ENCODE measurements at regions not wholly inside any gene's neighbourhood (a gene's known extent, or its start where the extent isn't known, plus 50 kb on each side); places are given as distances from the start of the nearest gene placed in this dataset. TPM values are rescaled to one million over a fixed set of nuclear protein-coding genes. Genes with fewer than 3 reads are reported as not detected.

DNA sequence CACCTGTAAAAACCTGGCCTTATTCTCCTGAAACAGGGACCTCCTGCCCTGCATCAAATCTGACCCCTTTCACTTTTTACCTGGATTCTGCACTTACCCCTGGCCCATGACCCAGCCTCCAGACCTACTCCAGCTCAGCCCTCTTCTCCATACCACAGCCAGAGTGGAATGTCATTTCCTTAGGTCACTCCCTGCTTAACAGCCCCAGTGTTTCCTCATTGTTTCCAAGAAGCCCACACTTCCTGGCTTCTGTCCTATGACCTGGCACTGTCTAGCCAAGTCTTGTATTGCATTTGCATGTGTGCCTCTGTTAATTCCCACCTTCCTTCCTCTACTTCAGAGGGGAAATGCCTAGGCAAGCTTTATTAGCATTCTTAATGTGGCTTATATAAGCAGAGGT lies 51.4 kb upstream of the TRIB2 start:
- H3K4me3 Mint-ChIP-seq: no peak overlapping the region
- ATAC-seq (ENCODE audit: low read depth) (no peak), DNase-seq (no peak)
- Histone ChIP-seq H3K27ac (ENCODE audit: low read length in 2 of 2) (no peak overlapping the region), H3K27me3 (replicated peaks in 1 of 4; ENCODE audit: control extremely low read depth in 1 of 4, control insufficient read depth in 3 of 4, insufficient read depth in 4 of 4, low read length in 3 of 4) (peaks cover 0 to 7% (median 2%) of the 10 kb centered on the region in 4 experiments), H3K79me2 (ENCODE audit: control insufficient read depth, insufficient read depth, low read length) (no peaks in the 10 kb centered on the region), H3K36me3 (replicated peaks in 1 of 2; ENCODE audit: control extremely low read depth in 1 of 2, control insufficient read depth in 1 of 2, extremely low read depth in 1 of 2, insufficient read depth in 2 of 2, low read length in 1 of 2) (no peaks in the 10 kb centered on the region), H3K9me3 (ENCODE audit: control extremely low read depth in 1 of 3, control insufficient read depth in 2 of 3, insufficient read depth in 1 of 3, low read length in 2 of 3) (peaks cover 0 to 12% (median 7%) of the 10 kb centered on the region in 3 donors), H4K20me1 (ENCODE audit: control insufficient read depth, insufficient read depth, low read length, poor library complexity, severe bottlenecking) (no peaks in the 10 kb centered on the region), H3K9ac (ENCODE audit: low read length) (no peak overlapping the region), H2AFZ (ENCODE audit: insufficient read depth, low read depth, low read length, poor library complexity, severe bottlenecking) (no peak overlapping the region), H3K4me1 (ENCODE audit: control insufficient read depth in 2 of 2, insufficient read depth in 2 of 2, low read length in 2 of 2) (no peaks in the 10 kb centered on the region), H3K4me2 (replicated peaks; ENCODE audit: low read depth, low read length, poor library complexity, severe bottlenecking) (no peak overlapping the region), H3K4me3 (ENCODE audit: control extremely low read depth in 1 of 5, extremely low read depth in 1 of 5, insufficient read depth in 1 of 5, low read depth in 2 of 5, low read length in 4 of 5) (no peak overlapping the region)
- intact Hi-C loops (cut with micrococcal nuclease): no loop called here
- TF ChIP-seq, protein P1, sequence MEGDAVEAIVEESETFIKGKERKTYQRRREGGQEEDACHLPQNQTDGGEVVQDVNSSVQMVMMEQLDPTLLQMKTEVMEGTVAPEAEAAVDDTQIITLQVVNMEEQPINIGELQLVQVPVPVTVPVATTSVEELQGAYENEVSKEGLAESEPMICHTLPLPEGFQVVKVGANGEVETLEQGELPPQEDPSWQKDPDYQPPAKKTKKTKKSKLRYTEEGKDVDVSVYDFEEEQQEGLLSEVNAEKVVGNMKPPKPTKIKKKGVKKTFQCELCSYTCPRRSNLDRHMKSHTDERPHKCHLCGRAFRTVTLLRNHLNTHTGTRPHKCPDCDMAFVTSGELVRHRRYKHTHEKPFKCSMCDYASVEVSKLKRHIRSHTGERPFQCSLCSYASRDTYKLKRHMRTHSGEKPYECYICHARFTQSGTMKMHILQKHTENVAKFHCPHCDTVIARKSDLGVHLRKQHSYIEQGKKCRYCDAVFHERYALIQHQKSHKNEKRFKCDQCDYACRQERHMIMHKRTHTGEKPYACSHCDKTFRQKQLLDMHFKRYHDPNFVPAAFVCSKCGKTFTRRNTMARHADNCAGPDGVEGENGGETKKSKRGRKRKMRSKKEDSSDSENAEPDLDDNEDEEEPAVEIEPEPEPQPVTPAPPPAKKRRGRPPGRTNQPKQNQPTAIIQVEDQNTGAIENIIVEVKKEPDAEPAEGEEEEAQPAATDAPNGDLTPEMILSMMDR (IDR thresholded peaks at IDR 0.05): no peak
- TF ChIP-seq EZH2 (IDR thresholded peaks at IDR 0.05; ENCODE audit: borderline replicate concordance, insufficient read depth, low read depth, low read length, poor library complexity, severe bottlenecking): no peak
- no peaks in the 10 kb centered on the region for H3K9me3 Mint-ChIP-seq (ENCODE audit: insufficient read depth)
- no peak overlapping the region for H3K27ac Mint-ChIP-seq
- H3K4me1 Mint-ChIP-seq: no peaks in the 10 kb centered on the region
- ChIA-PET CTCF (no interaction called here), POLR2A (no interaction called here)
- peaks cover 16% of the 10 kb centered on the region for H3K27me3 Mint-ChIP-seq

- CTCF ChIA-PET: no interaction called here
These were observed 50.3 kb upstream of the TRIB2 start for GRCh38 chr2:12666445-12666844.

More at GRCh38 chr2:12666445-12666844, 50.3 kb upstream of the TRIB2 start:
- Histone ChIP-seq H3K36me3 (replicated peaks in 1 of 2; ENCODE audit: control extremely low read depth in 1 of 2, control insufficient read depth in 1 of 2, extremely low read depth in 1 of 2, insufficient read depth in 2 of 2, low read length in 1 of 2) (no peaks in the 10 kb centered on the region), H4K20me1 (ENCODE audit: control insufficient read depth, insufficient read depth, low read length, poor library complexity, severe bottlenecking) (no peaks in the 10 kb centered on the region), H3K4me3 (ENCODE audit: control extremely low read depth in 1 of 5, extremely low read depth in 1 of 5, insufficient read depth in 1 of 5, low read depth in 2 of 5, low read length in 4 of 5) (no peak overlapping the region), H2AFZ (ENCODE audit: insufficient read depth, low read depth, low read length, poor library complexity, severe bottlenecking) (no peak overlapping the region), H3K27ac (ENCODE audit: low read length in 2 of 2) (no peak overlapping the region), H3K4me2 (replicated peaks; ENCODE audit: low read depth, low read length, poor library complexity, severe bottlenecking) (no peak overlapping the region), H3K27me3 (replicated peaks in 1 of 4; ENCODE audit: control extremely low read depth in 1 of 4, control insufficient read depth in 3 of 4, insufficient read depth in 4 of 4, low read length in 3 of 4) (peaks cover 0 to 7% (median 2%) of the 10 kb centered on the region in 4 experiments), H3K4me1 (ENCODE audit: control insufficient read depth in 2 of 2, insufficient read depth in 2 of 2, low read length in 2 of 2) (no peaks in the 10 kb centered on the region), H3K9ac (ENCODE audit: low read length) (no peak overlapping the region), H3K9me3 (ENCODE audit: control extremely low read depth in 1 of 3, control insufficient read depth in 2 of 3, insufficient read depth in 1 of 3, low read length in 2 of 3) (peaks cover 0 to 12% (median 7%) of the 10 kb centered on the region in 3 donors), H3K79me2 (ENCODE audit: control insufficient read depth, insufficient read depth, low read length) (no peaks in the 10 kb centered on the region)
- POLR2A ChIA-PET: no interaction called here
- no peak for TF ChIP-seq EZH2 (IDR thresholded peaks at IDR 0.05; ENCODE audit: borderline replicate concordance, insufficient read depth, low read depth, low read length, poor library complexity, severe bottlenecking)
- TF ChIP-seq, protein P1 (IDR thresholded peaks at IDR 0.05): no peak
- intact Hi-C loops (cut with micrococcal nuclease): no loop called here
- H3K27me3 Mint-ChIP-seq: peaks cover 16% of the 10 kb centered on the region
- no peak for ATAC-seq (ENCODE audit: low read depth)
- H3K4me1 Mint-ChIP-seq: no peaks in the 10 kb centered on the region
- DNase-seq: no peak
- no peak overlapping the region for H3K27ac Mint-ChIP-seq
- no peaks in the 10 kb centered on the region for H3K9me3 Mint-ChIP-seq (ENCODE audit: insufficient read depth)
- no peak overlapping the region for H3K4me3 Mint-ChIP-seq

Small RNA genes lying in the stretch of these regions (small RNA-seq; reads per million reads assigned to genes)
- gene MIR3681 (ENCODE audit: insufficient read length, low read depth, low replicate concordance): not detected
- not detected for gene RF00093 (ENCODE audit: insufficient read length, low read depth, low replicate concordance)
- gene RNU6-843P (ENCODE audit: insufficient read length, low read depth, low replicate concordance): not detected

All from B cell (primary cell).